ENCODE measurements at regions not wholly inside any gene's neighbourhood (a gene's known extent, or its start where the extent isn't known, plus 50 kb on each side); places are given as distances from the start of the nearest gene placed in this dataset.

DNA sequence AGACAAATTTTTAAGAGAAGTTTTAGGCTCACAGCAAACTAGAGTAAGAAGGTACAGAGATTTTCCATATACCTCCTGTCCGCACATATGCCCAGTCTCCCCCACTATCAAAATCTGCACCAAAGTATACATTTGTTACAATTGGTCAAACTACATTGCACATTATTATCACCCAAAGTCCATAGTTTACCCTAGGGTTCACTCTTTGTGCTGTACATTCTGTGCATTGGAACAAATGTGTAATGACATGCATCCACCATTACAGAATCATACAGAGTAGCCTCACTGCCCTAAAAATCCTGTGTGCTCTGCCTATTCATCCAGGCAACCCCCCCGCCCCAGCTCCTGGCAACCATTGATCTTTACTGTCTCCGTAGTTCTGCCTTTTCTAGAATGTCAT lies 61.7 kb upstream of the SPRED2 start:
- TF ChIP-seq CTCF (IDR thresholded peaks at IDR 0.05) (no peak), POLR2A (IDR thresholded peaks at IDR 0.05) (no peak)

Measured in Peyer's patch (tissue), 4 donors.